Uterus (tissue), 2 donors: ENCODE measurements at regions not wholly inside any gene's neighbourhood (a gene's known extent, or its start where the extent isn't known, plus 50 kb on each side); places are given as distances from the start of the nearest gene placed in this dataset.

ENCODE experiments used
- POLR2A ChIP-seq, 2 donors: fragments of 450-650 bp; IDR thresholded peaks; one replicate each; pipeline ENCODE4 v1.6.1; 2016; ENCODE audit warnings: antibody characterized with exemption in 2 of 2, mild to moderate bottlenecking in 1 of 2, moderate library complexity in 1 of 2
- TF ChIP-seq, protein P1 (sequence below), 4 experiments: fragments of 200-600 bp in 2 of 4; fragments of 450-650 bp in 2 of 4; sonication (generic) in 2 of 4; IDR thresholded peaks; one replicate each; pipeline ENCODE4 v1.5.1; 2016 to 2019; ENCODE audit warnings: antibody characterized with exemption in 4 of 4, mild to moderate bottlenecking in 2 of 4, moderate library complexity in 1 of 4

DNA sequence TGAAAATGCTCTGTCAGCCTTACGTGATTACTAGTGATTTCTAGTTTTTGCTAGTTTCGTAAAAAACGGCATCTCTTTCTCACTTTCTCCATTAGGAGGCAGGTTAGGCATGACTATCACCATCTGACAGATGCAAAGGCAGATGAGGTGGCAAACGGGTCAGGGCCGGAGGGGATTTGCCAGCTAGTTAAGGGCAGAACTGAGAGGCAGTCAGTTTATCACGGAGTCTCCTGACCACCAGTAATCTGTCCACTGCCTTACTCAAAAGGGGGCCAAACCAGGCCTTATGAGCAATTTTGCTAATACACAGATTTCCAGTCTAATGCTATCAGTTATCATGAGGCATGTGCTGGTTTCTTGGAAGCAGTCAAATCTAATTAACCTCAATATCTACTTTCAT, 159.3 kb downstream of the TSEN15 start:
- TF ChIP-seq, protein P1, sequence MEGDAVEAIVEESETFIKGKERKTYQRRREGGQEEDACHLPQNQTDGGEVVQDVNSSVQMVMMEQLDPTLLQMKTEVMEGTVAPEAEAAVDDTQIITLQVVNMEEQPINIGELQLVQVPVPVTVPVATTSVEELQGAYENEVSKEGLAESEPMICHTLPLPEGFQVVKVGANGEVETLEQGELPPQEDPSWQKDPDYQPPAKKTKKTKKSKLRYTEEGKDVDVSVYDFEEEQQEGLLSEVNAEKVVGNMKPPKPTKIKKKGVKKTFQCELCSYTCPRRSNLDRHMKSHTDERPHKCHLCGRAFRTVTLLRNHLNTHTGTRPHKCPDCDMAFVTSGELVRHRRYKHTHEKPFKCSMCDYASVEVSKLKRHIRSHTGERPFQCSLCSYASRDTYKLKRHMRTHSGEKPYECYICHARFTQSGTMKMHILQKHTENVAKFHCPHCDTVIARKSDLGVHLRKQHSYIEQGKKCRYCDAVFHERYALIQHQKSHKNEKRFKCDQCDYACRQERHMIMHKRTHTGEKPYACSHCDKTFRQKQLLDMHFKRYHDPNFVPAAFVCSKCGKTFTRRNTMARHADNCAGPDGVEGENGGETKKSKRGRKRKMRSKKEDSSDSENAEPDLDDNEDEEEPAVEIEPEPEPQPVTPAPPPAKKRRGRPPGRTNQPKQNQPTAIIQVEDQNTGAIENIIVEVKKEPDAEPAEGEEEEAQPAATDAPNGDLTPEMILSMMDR (IDR thresholded peaks at IDR 0.05): no peak
- TF ChIP-seq POLR2A (IDR thresholded peaks at IDR 0.05): no peak
